CD4-positive, alpha-beta memory T cell (primary cell): ENCODE measurements at regions not wholly inside any gene's neighbourhood (a gene's known extent, or its start where the extent isn't known, plus 50 kb on each side); places are given as distances from the start of the nearest gene placed in this dataset.

Experiments
- CTCF ChIA-PET: fragments of 350-600 bp; sonication (Branson Sonifier 250); formaldehyde crosslinking; loops from one replicate; lab custom pipeline; 2021; ENCODE audit warnings: inconsistent platforms; ENCODE audit not compliant: partially characterized antibody; lab: Charles Lee
- POLR2A ChIA-PET: fragments of 350-600 bp; sonication (Branson Sonifier 250); formaldehyde crosslinking; loops from one replicate; lab custom pipeline; 2021; ENCODE audit not compliant: partially characterized antibody; lab: Charles Lee
- DNase-seq, 5 donors: peaks; one replicate each; pipeline versions ENCODE4 v3.0.0 to v3.0.0-alpha.2; 2020 to 2022; ENCODE audit warnings: mixed read lengths in 1 of 5
- H3K27ac ChIP-seq: one replicate; pipeline ENCODE4 v1.7.0; 2013; ENCODE audit warnings: low read depth, low read length
- H3K27me3 ChIP-seq: 2 replicates; pipeline ENCODE4 v1.7.0; 2013; ENCODE audit warnings: mild to moderate bottlenecking, low read length, moderate library complexity; ENCODE audit not compliant: insufficient read depth
- H3K36me3 ChIP-seq: 2 replicates; pipeline ENCODE4 v1.7.0; 2013; ENCODE audit warnings: mild to moderate bottlenecking, low read length, moderate library complexity; ENCODE audit not compliant: insufficient read depth
- H3K4me1 ChIP-seq: 2 replicates; pipeline ENCODE4 v1.7.0; 2013; ENCODE audit warnings: mild to moderate bottlenecking, low read length, moderate library complexity; ENCODE audit not compliant: insufficient read depth
- H3K4me3 ChIP-seq, 2 donors: one replicate each; pipeline ENCODE4 v1.7.0; 2013; ENCODE audit warnings: low read length in 2 of 2, mild to moderate bottlenecking in 1 of 2
- H3K9me3 ChIP-seq, 2 donors: one replicate each; pipeline ENCODE4 v1.7.0; 2013; ENCODE audit warnings: low read length in 2 of 2, control low read depth in 1 of 2; ENCODE audit not compliant: control insufficient read depth in 1 of 2
- H3K27ac Mint-ChIP-seq, 7 donors: one replicate each; pipeline ENCODE4 v1.8.0; 2020 to 2021; ENCODE audit warnings: mixed read lengths in 7 of 7, mild to moderate bottlenecking in 6 of 7, inconsistent platforms in 3 of 7, moderate library complexity in 3 of 7
- H3K27me3 Mint-ChIP-seq, 2 donors: one replicate each; pipeline ENCODE4 v1.8.0; 2020 to 2021; ENCODE audit warnings: mixed read lengths in 2 of 2
- H3K36me3 Mint-ChIP-seq, 2 donors: one replicate each; pipeline ENCODE4 v1.8.0; 2020 to 2021; ENCODE audit warnings: mixed read lengths in 2 of 2, inconsistent platforms in 1 of 2, mild to moderate bottlenecking in 1 of 2
- H3K4me1 Mint-ChIP-seq, 4 donors: one replicate each; pipeline ENCODE4 v1.8.0; 2020 to 2021; ENCODE audit warnings: mixed read lengths in 4 of 4, mild to moderate bottlenecking in 1 of 4
- H3K4me3 Mint-ChIP-seq, 8 donors: one replicate each; pipeline ENCODE4 v1.8.0; 2020 to 2021; ENCODE audit warnings: mixed read lengths in 8 of 8, mild to moderate bottlenecking in 7 of 8, moderate library complexity in 6 of 8, inconsistent platforms in 3 of 8
- H3K9me3 Mint-ChIP-seq, 8 donors: one replicate each; pipeline ENCODE4 v1.8.0; 2020 to 2021; ENCODE audit warnings: mixed read lengths in 8 of 8, mild to moderate bottlenecking in 5 of 8, inconsistent platforms in 3 of 8, moderate library complexity in 1 of 8
- intact Hi-C: fragments of 100-400 bp; cut with micrococcal nuclease; formaldehyde crosslinking; loops from one replicate; pipeline ENCODE4 v1.15.1; 2023

GRCh38 chr10:125392609-125393008 lies 232.2 kb upstream of the CTBP2 start:
- Mint-ChIP-seq H3K36me3 (peaks cover 0 to 1% of the 10 kb centered on the region in 2 donors), H3K4me1 (no peaks in the 10 kb centered on the region), H3K27me3 (no peaks in the 10 kb centered on the region), H3K9me3 (peaks cover 2 to 36% (median 14%) of the 10 kb centered on the region in 8 donors), H3K4me3 (no peak overlapping the region), H3K27ac (no peak overlapping the region)
- no peaks in the 10 kb centered on the region for H3K36me3 ChIP-seq
- DNase-seq = no peak
- no peaks in the 10 kb centered on the region for H3K4me1 ChIP-seq
- H3K4me3 ChIP-seq = no peak overlapping the region
- no peaks in the 10 kb centered on the region for H3K9me3 ChIP-seq
- no peak overlapping the region for H3K27ac ChIP-seq
- H3K27me3 ChIP-seq = no peaks in the 10 kb centered on the region
- intact Hi-C loops = no loop called here
- ChIA-PET POLR2A (no interaction called here), CTCF (no interaction called here)

DNA sequence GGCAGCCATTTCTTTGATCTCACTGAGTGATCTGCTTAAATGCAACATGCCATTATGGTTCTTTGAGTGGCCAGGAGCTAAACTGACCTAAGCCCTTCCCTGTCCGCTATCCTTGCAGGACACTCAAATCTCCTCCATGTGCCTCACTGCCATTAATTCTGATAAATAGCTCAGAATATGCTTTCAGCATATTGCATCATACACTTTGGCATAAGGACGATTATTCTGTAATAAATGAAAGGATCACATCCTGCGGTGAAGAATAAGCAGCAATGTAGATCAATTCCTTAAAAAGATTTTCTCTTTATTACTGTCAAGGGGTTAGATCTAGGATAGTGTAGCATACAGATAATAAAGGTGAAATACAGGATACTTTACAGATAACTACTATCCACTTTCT lies 231.8 kb upstream of the CTBP2 start:
- Mint-ChIP-seq H3K27me3 (no peaks in the 10 kb centered on the region), H3K4me1 (no peaks in the 10 kb centered on the region), H3K9me3 (peaks cover 2 to 36% (median 14%) of the 10 kb centered on the region in 8 donors), H3K27ac (no peak overlapping the region), H3K36me3 (peaks cover 0 to 1% of the 10 kb centered on the region in 2 donors), H3K4me3 (no peak overlapping the region)
- ChIA-PET POLR2A (no interaction called here), CTCF (no interaction called here)
- Histone ChIP-seq H3K9me3 (no peaks in the 10 kb centered on the region), H3K36me3 (no peaks in the 10 kb centered on the region), H3K4me1 (no peaks in the 10 kb centered on the region), H3K27me3 (no peaks in the 10 kb centered on the region), H3K4me3 (no peak overlapping the region), H3K27ac (no peak overlapping the region)
- intact Hi-C loops = no loop called here
- DNase-seq = no peak

DNA sequence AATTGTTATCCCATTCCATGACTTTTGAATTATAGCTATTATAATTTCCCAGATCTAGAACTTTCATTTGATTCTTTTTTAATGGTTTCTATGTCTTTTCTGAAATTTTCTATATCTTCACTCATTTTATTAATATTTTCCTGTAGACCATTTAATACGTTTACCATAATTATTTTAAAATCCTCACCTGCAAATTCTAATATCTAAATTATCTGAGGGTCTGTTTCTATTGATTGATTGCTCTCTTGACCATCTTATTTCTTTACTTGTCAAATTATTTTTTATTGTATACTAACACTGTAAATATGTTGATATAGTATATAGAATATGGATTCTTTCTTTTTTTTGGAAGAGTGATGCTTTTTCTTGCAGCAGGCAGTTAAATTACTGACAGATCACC lies 229.3 kb upstream of the CTBP2 start:
- H3K9me3 Mint-ChIP-seq = peaks cover 2 to 36% (median 15%) of the 10 kb centered on the region in 8 donors
- no peak overlapping the region for H3K4me3 Mint-ChIP-seq
- H3K36me3 Mint-ChIP-seq = peaks cover 0 to 1% of the 10 kb centered on the region in 2 donors
- Histone ChIP-seq H3K36me3 (no peaks in the 10 kb centered on the region), H3K27me3 (no peaks in the 10 kb centered on the region), H3K9me3 (no peaks in the 10 kb centered on the region), H3K4me3 (no peak overlapping the region), H3K4me1 (no peaks in the 10 kb centered on the region), H3K27ac (no peak overlapping the region)
- no peak overlapping the region for H3K27ac Mint-ChIP-seq
- intact Hi-C loops = no loop called here
- H3K4me1 Mint-ChIP-seq = no peaks in the 10 kb centered on the region
- ChIA-PET POLR2A (no interaction called here), CTCF (no interaction called here)
- H3K27me3 Mint-ChIP-seq = no peaks in the 10 kb centered on the region
- no peak for DNase-seq

DNA sequence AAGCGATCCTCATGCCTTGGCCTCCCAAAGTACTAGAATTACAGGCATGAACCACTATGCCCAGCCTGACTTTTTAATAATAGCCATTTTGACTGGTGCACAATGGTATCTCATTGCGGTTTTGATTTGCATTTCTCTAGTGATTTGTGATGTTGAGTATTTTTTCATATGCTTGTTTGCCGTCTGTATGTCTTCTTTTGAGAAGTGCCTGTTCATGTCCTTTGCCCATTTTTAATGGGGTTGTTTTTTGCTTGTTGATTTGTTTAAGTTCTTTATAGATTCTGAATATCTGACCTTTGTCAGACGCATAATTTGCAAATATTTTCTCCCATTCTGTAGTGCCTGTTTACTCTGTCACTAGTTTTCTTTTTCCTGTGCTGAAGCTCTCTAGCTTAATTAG lies 219.2 kb upstream of the CTBP2 start:
- Mint-ChIP-seq H3K4me3 (no peak overlapping the region), H3K36me3 (no peaks in the 10 kb centered on the region), H3K9me3 (peaks cover 0 to 33% (median 12%) of the 10 kb centered on the region in 8 donors), H3K27ac (no peak overlapping the region), H3K27me3 (no peaks in the 10 kb centered on the region), H3K4me1 (no peaks in the 10 kb centered on the region)
- Histone ChIP-seq H3K27ac (no peak overlapping the region), H3K9me3 (no peaks in the 10 kb centered on the region), H3K27me3 (no peaks in the 10 kb centered on the region), H3K36me3 (no peaks in the 10 kb centered on the region), H3K4me1 (no peaks in the 10 kb centered on the region), H3K4me3 (no peak overlapping the region)
- intact Hi-C loops = no loop called here
- ChIA-PET POLR2A (no interaction called here), CTCF (no interaction called here)
- DNase-seq = no peak

DNA sequence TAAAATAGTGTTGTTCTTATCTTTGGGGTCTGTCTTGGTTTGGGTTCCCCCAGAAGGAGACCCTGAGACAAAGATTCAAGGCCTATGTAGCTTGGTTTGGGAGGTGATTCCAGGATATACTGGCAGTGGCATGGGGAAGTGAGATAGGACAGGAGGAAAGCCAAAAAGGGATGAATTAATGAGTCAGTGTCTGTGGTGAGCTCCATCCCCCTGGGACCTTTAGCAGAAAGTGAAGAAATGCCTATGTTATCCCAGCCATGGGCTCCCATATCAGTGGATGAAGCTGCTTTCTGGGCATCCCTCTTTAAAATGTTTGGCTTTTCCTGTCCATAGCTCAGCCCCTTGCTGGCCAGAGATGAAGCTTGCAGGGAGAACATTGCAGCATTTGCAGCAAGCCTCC lies 217.0 kb upstream of the CTBP2 start:
- intact Hi-C loops = no loop called here
- Histone ChIP-seq H3K4me3 (no peak overlapping the region), H3K9me3 (no peaks in the 10 kb centered on the region), H3K4me1 (no peaks in the 10 kb centered on the region), H3K36me3 (no peaks in the 10 kb centered on the region), H3K27me3 (no peaks in the 10 kb centered on the region), H3K27ac (no peak overlapping the region)
- ChIA-PET POLR2A (no interaction called here), CTCF (no interaction called here)
- no peak for DNase-seq
- Mint-ChIP-seq H3K27me3 (no peaks in the 10 kb centered on the region), H3K27ac (no peak overlapping the region), H3K4me3 (no peak overlapping the region), H3K36me3 (no peaks in the 10 kb centered on the region), H3K4me1 (no peaks in the 10 kb centered on the region), H3K9me3 (peaks cover 0 to 19% (median 9%) of the 10 kb centered on the region in 8 donors)

- POLR2A ChIA-PET = no interaction called here
These were observed 214.8 kb upstream of the CTBP2 start for GRCh38 chr10:125375210-125375609.

GRCh38 chr10:125373546-125373945 lies 213.2 kb upstream of the CTBP2 start:
- POLR2A ChIA-PET = no interaction called here

More at GRCh38 chr10:125375210-125375609, 214.8 kb upstream of the CTBP2 start:
- H3K4me1 Mint-ChIP-seq = no peaks in the 10 kb centered on the region
- Histone ChIP-seq H3K27ac (no peak overlapping the region), H3K27me3 (no peaks in the 10 kb centered on the region), H3K4me3 (no peak overlapping the region), H3K36me3 (no peaks in the 10 kb centered on the region), H3K4me1 (no peaks in the 10 kb centered on the region), H3K9me3 (no peaks in the 10 kb centered on the region)
- DNase-seq = no peak
- no peak overlapping the region for H3K4me3 Mint-ChIP-seq
- CTCF ChIA-PET = no interaction called here
- peaks cover 1% of the 10 kb centered on the region in 2 donors for H3K27me3 Mint-ChIP-seq
- H3K27ac Mint-ChIP-seq = no peak overlapping the region
- no peaks in the 10 kb centered on the region for H3K36me3 Mint-ChIP-seq
- H3K9me3 Mint-ChIP-seq = peaks cover 0 to 8% (median 6%) of the 10 kb centered on the region in 8 donors
- intact Hi-C loops = no loop called here

DNA sequence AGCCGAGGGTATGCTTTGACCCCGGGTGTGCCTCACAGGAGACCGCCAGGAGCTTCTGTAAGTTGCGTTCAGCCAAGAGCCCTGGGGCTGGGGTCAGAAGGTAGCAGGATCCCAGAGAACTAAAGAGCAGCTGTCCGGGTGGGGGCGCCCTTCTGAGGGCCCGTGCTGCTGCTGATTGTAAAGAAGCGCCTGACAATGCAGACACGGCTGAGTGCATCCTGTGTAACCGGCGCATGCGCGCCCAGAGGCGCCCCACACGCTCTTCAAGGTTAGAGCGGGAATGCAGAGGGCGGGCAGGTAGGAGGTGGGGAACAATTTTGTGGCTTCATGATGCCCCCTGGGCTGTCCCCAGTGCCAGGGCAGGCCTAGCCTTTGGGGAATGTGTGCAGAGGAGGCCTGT lies 210.2 kb upstream of the CTBP2 start:
- no peak overlapping the region for H3K4me3 ChIP-seq
- no peaks in the 10 kb centered on the region for H3K4me1 ChIP-seq
- H3K27ac ChIP-seq = no peak overlapping the region
- no peaks in the 10 kb centered on the region for H3K9me3 ChIP-seq
- Mint-ChIP-seq H3K27ac (no peak overlapping the region), H3K4me3 (no peak overlapping the region), H3K27me3 (peaks cover 1 to 2% of the 10 kb centered on the region in 2 donors), H3K36me3 (no peaks in the 10 kb centered on the region), H3K9me3 (peaks cover 0 to 3% (median under 1%) of the 10 kb centered on the region in 8 donors), H3K4me1 (no peaks in the 10 kb centered on the region)
- POLR2A ChIA-PET = no interaction called here
- CTCF ChIA-PET = no interaction called here
- H3K27me3 ChIP-seq = no peaks in the 10 kb centered on the region
- intact Hi-C loops = no loop called here
- no peak for DNase-seq
- no peaks in the 10 kb centered on the region for H3K36me3 ChIP-seq

More at GRCh38 chr10:125373546-125373945, 213.2 kb upstream of the CTBP2 start:
- DNase-seq = no peak
- Histone ChIP-seq H3K4me3 (no peak overlapping the region), H3K36me3 (no peaks in the 10 kb centered on the region), H3K9me3 (no peaks in the 10 kb centered on the region), H3K27me3 (no peaks in the 10 kb centered on the region), H3K4me1 (no peaks in the 10 kb centered on the region), H3K27ac (no peak overlapping the region)
- intact Hi-C loops = no loop called here
- no peaks in the 10 kb centered on the region for H3K36me3 Mint-ChIP-seq
- no peak overlapping the region for H3K4me3 Mint-ChIP-seq
- CTCF ChIA-PET = no interaction called here
- no peaks in the 10 kb centered on the region for H3K4me1 Mint-ChIP-seq
- H3K9me3 Mint-ChIP-seq = peaks cover 0 to 3% (median 0%) of the 10 kb centered on the region in 8 donors
- no peak overlapping the region for H3K27ac Mint-ChIP-seq
- H3K27me3 Mint-ChIP-seq = peaks cover 1 to 2% of the 10 kb centered on the region in 2 donors
